ENCODE measurements at regions not wholly inside any gene's neighbourhood (a gene's known extent, or its start where the extent isn't known, plus 50 kb on each side); places are given as distances from the start of the nearest gene placed in this dataset.

DNA sequence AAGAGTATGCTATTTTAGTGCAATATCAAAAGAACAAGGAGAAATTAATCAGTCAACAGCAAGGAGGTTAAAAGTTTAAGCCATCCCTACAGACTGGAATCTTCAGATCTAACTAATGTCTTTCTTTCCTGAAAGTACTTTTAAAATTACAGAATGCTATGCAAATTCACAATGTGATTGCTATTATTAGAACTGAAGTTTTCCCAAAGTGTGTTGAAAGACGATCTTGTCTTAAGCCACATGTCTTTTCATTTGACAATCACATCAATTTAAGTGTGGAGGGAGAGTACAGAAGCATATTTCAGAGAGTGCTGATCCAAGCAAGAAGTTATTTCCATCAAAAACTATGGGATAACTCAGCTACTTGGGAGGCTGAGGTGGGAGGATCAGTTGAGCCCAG, 64.7 kb upstream of the TNIP3 start:
- no peak for TF ChIP-seq CTCF (IDR thresholded peaks at IDR 0.05; ENCODE audit: extremely low read depth in 1 of 2, insufficient read depth in 1 of 2, low read depth in 1 of 2, low read length in 2 of 2)
- no peak for TF ChIP-seq EZH2 (IDR thresholded peaks at IDR 0.05; ENCODE audit: borderline replicate concordance, low read depth, low read length, severe bottlenecking)
- no peak for TF ChIP-seq POLR2A (IDR thresholded peaks at IDR 0.05; ENCODE audit: low read depth, low read length)
- no peak for TF ChIP-seq POLR2AphosphoS5 (IDR thresholded peaks at IDR 0.05; ENCODE audit: insufficient read depth, low read depth, low read length)
- no peak for TF ChIP-seq MYC (IDR thresholded peaks at IDR 0.05; ENCODE audit: low read depth, low read length)
- TF ChIP-seq, protein P1, sequence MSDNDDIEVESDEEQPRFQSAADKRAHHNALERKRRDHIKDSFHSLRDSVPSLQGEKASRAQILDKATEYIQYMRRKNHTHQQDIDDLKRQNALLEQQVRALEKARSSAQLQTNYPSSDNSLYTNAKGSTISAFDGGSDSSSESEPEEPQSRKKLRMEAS (IDR thresholded peaks at IDR 0.05; ENCODE audit: insufficient read depth, insufficient read length): no peak
- TF ChIP-seq JUN (IDR thresholded peaks at IDR 0.05; ENCODE audit: borderline replicate concordance, insufficient read depth, insufficient read length, low read depth): no peak
- TF ChIP-seq GATA2 (IDR thresholded peaks at IDR 0.05; ENCODE audit: insufficient read depth, insufficient read length, low read depth, low read length): no peak
- no peak for TF ChIP-seq FOS (IDR thresholded peaks at IDR 0.05; ENCODE audit: borderline replicate concordance, insufficient read depth, low read length)

Measured in endothelial cell of umbilical vein (primary cell).